K562 (cell line): ENCODE measurements at regions not wholly inside any gene's neighbourhood (a gene's known extent, or its start where the extent isn't known, plus 50 kb on each side); places are given as distances from the start of the nearest gene placed in this dataset.
"Not testable (repeated sequence)": the region's sequence is repeated elsewhere in the genome, so short reads cannot be mapped to it uniquely, and the experiment has no call there.

Experiments
- ATAC-seq: fragments of 200-7000 bp; cut with Tn5 transposase; 3 replicates; pipeline ENCODE4 v1.9.1; 2020; ENCODE audit warnings: moderate library complexity
- BruUV-seq: library from RNA; stranded (reverse); fragments of 400-500 nt; replicated peaks from 2 replicates; lab custom pipeline; 2021; lab: Mats Ljungman, UMichigan
- CTCF ChIA-PET: fragments of 300-600 bp; formaldehyde crosslinking; extraction: SDS; loops from one replicate; lab custom pipeline; 2021; ENCODE audit warnings: low intra/inter-chr PET ratio; lab: Yijun Ruan, JAX
- POLR2A ChIA-PET: fragments of 300-600, 350-650 bp; sonication (Branson Sonifier 250); formaldehyde crosslinking; extraction: SDS; loops from one replicate; lab custom pipeline; 2021; ENCODE audit warnings: antibody characterized with exemption, inconsistent platforms; lab: Yijun Ruan, JAX
- DNase-seq, 4 experiments: peaks; one replicate each; pipeline versions ENCODE4 v3.0.0 to v3.0.0-alpha.2; 2011 to 2018; ENCODE audit warnings: low spot score in 3 of 4, mixed read lengths in 3 of 4; ENCODE audit errors: extremely low read depth in 1 of 4
- FAIRE-seq: peaks from 2 replicates; lab custom pipeline; 2011; peaks lifted over from hg19 to GRCh38; lab: Jason Lieb, UNC
- H2AFZ ChIP-seq: 2 replicates; pipeline ENCODE4 v1.6.0; 2011; ENCODE audit warnings: low read depth, low read length, control low read depth, inconsistent platforms
- H3K27ac ChIP-seq: fragments of 200-600 bp; 3 replicates; pipeline ENCODE4 v1.8.0; 2011; ENCODE audit warnings: low read depth, mild to moderate bottlenecking, control low read depth, inconsistent platforms, low read length, moderate library complexity, mixed read lengths; ENCODE audit errors: extremely low read depth
- H3K27me3 ChIP-seq, 2 experiments: fragments of 300-600 bp in 1 of 2; 2 replicates in 1 of 2; 3 replicates in 1 of 2; pipeline versions ENCODE4 v1.6.0 to v1.8.0; 2011; ENCODE audit warnings: inconsistent platforms in 2 of 2, low read length in 2 of 2, mild to moderate bottlenecking in 1 of 2, mixed read lengths in 1 of 2, moderate library complexity in 1 of 2; ENCODE audit not compliant: control insufficient read depth in 2 of 2, insufficient read depth in 2 of 2
- H3K36me3 ChIP-seq: fragments of 300-600 bp; 3 replicates; pipeline ENCODE4 v1.8.0; 2011; ENCODE audit warnings: mild to moderate bottlenecking, low read length, inconsistent platforms; ENCODE audit not compliant: control insufficient read depth, insufficient read depth
- H3K4me1 ChIP-seq, 2 experiments: fragments of 200-600 bp in 1 of 2; replicated peaks in 1 of 2; 2 replicates in 1 of 2; 3 replicates in 1 of 2; pipeline versions ENCODE4 v1.5.1 to v1.8.0; 2011; ENCODE audit warnings: inconsistent platforms in 2 of 2, low read length in 2 of 2, mild to moderate bottlenecking in 1 of 2, mixed read lengths in 1 of 2, moderate library complexity in 1 of 2; ENCODE audit not compliant: control insufficient read depth in 2 of 2, insufficient read depth in 2 of 2
- H3K4me2 ChIP-seq: 2 replicates; pipeline ENCODE4 v1.6.1; 2011; ENCODE audit warnings: low read length, control low read depth, inconsistent platforms, mixed read lengths; ENCODE audit not compliant: insufficient read depth
- H3K4me3 ChIP-seq: fragments of 200-600 bp; sonication (generic), shearing (Covaris generic); 2 replicates; pipeline ENCODE4 v1.5.1; 2016; ENCODE audit warnings: control low read depth, inconsistent platforms
- H3K79me2 ChIP-seq: fragments of 200-600 bp; 3 replicates; pipeline ENCODE4 v1.8.0; 2011; ENCODE audit warnings: low read length, inconsistent platforms; ENCODE audit not compliant: control insufficient read depth, insufficient read depth
- H3K9ac ChIP-seq, 2 experiments: 2 replicates each; pipeline versions ENCODE4 v1.6.0 to v1.6.1; 2011; ENCODE audit warnings: low read depth in 2 of 2, low read length in 2 of 2, control low read depth in 1 of 2, inconsistent platforms in 1 of 2, mild to moderate bottlenecking in 1 of 2, mixed read lengths in 1 of 2; ENCODE audit not compliant: insufficient read depth in 1 of 2
- H3K9me1 ChIP-seq: one replicate; pipeline ENCODE4 v1.6.0; 2011; ENCODE audit warnings: inconsistent platforms, mild to moderate bottlenecking, low read length, moderate library complexity; ENCODE audit not compliant: control insufficient read depth, insufficient read depth
- H3K9me3 ChIP-seq: replicated peaks from 2 replicates; pipeline ENCODE4 v1.5.1; 2011; ENCODE audit warnings: low read depth, low read length, inconsistent platforms; ENCODE audit not compliant: control insufficient read depth, insufficient read depth
- H4K20me1 ChIP-seq: replicated peaks from 2 replicates; pipeline ENCODE4 v1.6.1; 2011; ENCODE audit warnings: low read length, inconsistent platforms, mixed read lengths; ENCODE audit not compliant: control insufficient read depth, insufficient read depth
- PHB2 ChIP-seq: fragments of 450-650 bp; IDR thresholded peaks from 2 replicates; pipeline ENCODE4 v1.6.1; 2017; ENCODE audit warnings: low read depth
- RERE ChIP-seq: sonication (generic); formaldehyde crosslinking; IDR thresholded peaks from 2 replicates; pipeline ENCODE4 v1.8.0; 2023; ENCODE audit warnings: missing genetic modification reagents, mild to moderate bottlenecking, borderline replicate concordance
- WGBS: fragments of 100-300 bp; shearing (Covaris generic); methylation state at CpG from one replicate; pipeline ENCODE4 v1.1.6; 2016; ENCODE audit warnings: low coverage, mixed read lengths; ENCODE audit not compliant: insufficient coverage; ENCODE audit errors: missing lambda C conversion rate; 5-methylcytosine and 5-hydroxymethylcytosine counted together
- in situ Hi-C: fragments of 300-500 bp; cut with MboI; formaldehyde crosslinking; loops from 4 replicates; pipeline ENCODE4 v1.15.0; 2018; ENCODE audit warnings: inconsistent platforms, mixed read lengths
- intact Hi-C: fragments of 100-400 bp; cut with micrococcal nuclease; formaldehyde crosslinking; loops from 2 replicates; pipeline ENCODE4 v1.14.2; 2022

- H3K9ac ChIP-seq, result no peak overlapping the region
- H3K4me1 ChIP-seq, result no peaks in the 10 kb centered on the region
- TF ChIP-seq RERE (CRISPR knock-in tag), result no peak
- no peak for TF ChIP-seq PHB2
- no TSS peak for BruUV-seq
- H3K79me2 ChIP-seq, result no peaks in the 10 kb centered on the region
- DNase-seq (no peak), ATAC-seq (no peak), FAIRE-seq (no peak)
- no peak overlapping the region for H3K4me3 ChIP-seq
- no peaks in the 10 kb centered on the region for H4K20me1 ChIP-seq
- in situ Hi-C loops, result loop anchor here (10.0 kb wide), 1 partner anchor 1381 kb away; no protein-coding TSS in a partner anchor
- POLR2A ChIA-PET, result no interaction called here
- H3K36me3 ChIP-seq, result no peaks in the 10 kb centered on the region
- no peaks in the 10 kb centered on the region for H3K27me3 ChIP-seq
- H2AFZ ChIP-seq, result no peak overlapping the region
- CTCF ChIA-PET, result no interaction called here
- intact Hi-C loops, result no loop called here
- no peak overlapping the region for H3K4me2 ChIP-seq
- H3K9me3 ChIP-seq, result no peaks in the 10 kb centered on the region
- no peak overlapping the region for H3K27ac ChIP-seq
- 0% methylated on average over 2 of the region's 3 CpGs for WGBS
- no peaks in the 10 kb centered on the region for H3K9me1 ChIP-seq
Measured at GRCh38 chr2:217585362-217585761, 417.4 kb downstream of the TNS1 start.

- H3K9me1 ChIP-seq, CTCF ChIA-PET, H2AFZ ChIP-seq, intact Hi-C loops, ATAC-seq, BruUV-seq, H3K4me1 ChIP-seq, DNase-seq, H3K27me3 ChIP-seq, H3K36me3 ChIP-seq, H3K9ac ChIP-seq, H3K4me3 ChIP-seq, H3K79me2 ChIP-seq, H3K27ac ChIP-seq, POLR2A ChIA-PET, H3K4me2 ChIP-seq, FAIRE-seq, H3K9me3 ChIP-seq, H4K20me1 ChIP-seq: not testable (repeated sequence)
- 0% methylated on average over 1 of the region's 1 CpG for WGBS
- in situ Hi-C loops, result loop anchor here (10.0 kb wide), 1 partner anchor 1376 kb away; no protein-coding TSS in a partner anchor
Measured at GRCh38 chr2:217580407-217580806, 422.4 kb downstream of the TNS1 start.
